ENCODE measurements at regions not wholly inside any gene's neighbourhood (a gene's known extent, or its start where the extent isn't known, plus 50 kb on each side); places are given as distances from the start of the nearest gene placed in this dataset.

DNA sequence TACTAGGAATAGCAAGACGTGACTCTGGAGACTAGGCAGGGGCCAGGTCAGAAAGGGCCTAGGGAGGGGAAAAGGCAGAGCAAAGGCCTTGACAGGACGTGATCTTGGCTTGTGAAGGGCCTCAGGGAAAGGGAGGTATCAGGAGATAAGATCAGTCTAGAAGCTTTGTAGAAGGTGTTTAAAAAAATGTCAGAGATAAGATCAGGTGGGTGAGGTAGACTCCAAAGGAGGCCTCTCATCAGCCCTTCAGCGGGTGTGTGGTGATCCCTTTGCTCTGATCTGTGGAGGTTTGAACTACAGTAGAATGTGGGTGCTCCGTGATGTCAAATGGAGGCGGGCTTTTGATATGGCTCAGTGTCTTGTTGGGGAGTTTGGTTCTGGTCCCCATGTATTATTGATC lies 78.8 kb upstream of the PRPS1 start:
- intact Hi-C loops (cut with DNase I): no loop called here
- H3K4me1 ChIP-seq (ENCODE audit: control insufficient read depth in 1 of 2, insufficient read depth in 2 of 2, low read length in 2 of 2): no peaks in the 10 kb centered on the region
- H3K9me3 ChIP-seq (ENCODE audit: control insufficient read depth, low read length): no peaks in the 10 kb centered on the region
- H3K27me3 ChIP-seq (ENCODE audit: control insufficient read depth in 1 of 2, insufficient read depth in 2 of 2, low read length in 1 of 2): no peaks in the 10 kb centered on the region
- H3K4me3 ChIP-seq (ENCODE audit: low read length in 2 of 2): no peak overlapping the region
- H3K36me3 ChIP-seq (ENCODE audit: control insufficient read depth in 1 of 2, insufficient read depth in 2 of 2, low read length in 1 of 2): no peaks in the 10 kb centered on the region
- 78 to 96% methylated on average over 5 of the region's 5 CpGs for WGBS, 2 donors
- no peak overlapping the region for H3K27ac ChIP-seq (ENCODE audit: low read depth in 1 of 2, low read length in 2 of 2)
- ATAC-seq (ENCODE audit: low FRiP score) (no peak), DNase-seq (no peak)

DNA sequence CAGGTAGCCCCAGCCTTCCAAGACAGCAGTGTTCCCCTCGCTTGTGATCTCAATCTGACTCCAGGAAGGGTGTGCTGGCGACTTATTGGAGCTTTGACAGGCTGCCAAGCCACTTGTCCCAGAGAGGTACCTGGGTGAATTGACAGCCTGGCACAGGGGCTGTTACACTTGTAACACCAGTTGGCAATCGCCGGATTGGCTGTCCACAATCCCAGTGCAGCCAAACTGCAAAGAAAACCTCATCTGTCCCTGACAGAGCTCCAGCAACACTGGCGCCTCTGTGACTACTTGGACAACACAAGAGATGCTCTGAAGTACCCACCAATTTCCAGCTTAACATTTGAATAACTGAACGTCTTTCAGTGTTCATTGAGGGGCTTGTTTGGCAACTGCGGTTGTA lies 76.8 kb upstream of the PRPS1 start:
- no peak overlapping the region for H3K4me3 ChIP-seq (ENCODE audit: low read length in 2 of 2)
- H3K9me3 ChIP-seq (ENCODE audit: control insufficient read depth, low read length): no peaks in the 10 kb centered on the region
- H3K4me1 ChIP-seq (ENCODE audit: control insufficient read depth in 1 of 2, insufficient read depth in 2 of 2, low read length in 2 of 2): no peaks in the 10 kb centered on the region
- intact Hi-C loops (cut with DNase I): no loop called here
- DNase-seq (no peak), ATAC-seq (ENCODE audit: low FRiP score) (no peak)
- no peak overlapping the region for H3K27ac ChIP-seq (ENCODE audit: low read depth in 1 of 2, low read length in 2 of 2)
- H3K27me3 ChIP-seq (ENCODE audit: control insufficient read depth in 1 of 2, insufficient read depth in 2 of 2, low read length in 1 of 2): no peaks in the 10 kb centered on the region
- no peaks in the 10 kb centered on the region for H3K36me3 ChIP-seq (ENCODE audit: control insufficient read depth in 1 of 2, insufficient read depth in 2 of 2, low read length in 1 of 2)
- 66 to 87% methylated on average over 7 of the region's 7 CpGs for WGBS, 2 donors

DNA sequence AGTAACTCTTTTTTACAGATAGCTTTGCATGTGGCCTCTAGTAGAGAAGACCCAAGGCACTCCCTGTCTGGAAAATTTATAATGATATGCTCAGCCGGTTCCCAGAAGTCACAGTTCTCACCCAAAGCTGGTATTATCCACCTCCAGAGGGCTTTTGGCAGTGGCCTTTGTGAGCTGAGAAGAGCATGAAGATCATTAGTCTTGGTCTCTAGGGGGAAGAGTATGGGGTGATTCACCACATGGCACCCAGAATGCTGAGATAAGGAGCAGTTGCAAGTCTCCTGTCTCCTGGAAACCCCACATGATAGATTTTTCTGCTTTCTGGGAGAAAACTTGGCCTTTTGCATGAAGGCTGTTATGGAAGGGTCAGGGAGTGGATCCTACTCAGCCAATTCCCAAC lies 75.4 kb upstream of the PRPS1 start:
- Histone ChIP-seq H3K9me3 (ENCODE audit: control insufficient read depth, low read length) (no peaks in the 10 kb centered on the region), H3K4me1 (ENCODE audit: control insufficient read depth in 1 of 2, insufficient read depth in 2 of 2, low read length in 2 of 2) (no peaks in the 10 kb centered on the region), H3K27ac (ENCODE audit: low read depth in 1 of 2, low read length in 2 of 2) (no peak overlapping the region), H3K27me3 (ENCODE audit: control insufficient read depth in 1 of 2, insufficient read depth in 2 of 2, low read length in 1 of 2) (no peaks in the 10 kb centered on the region), H3K4me3 (ENCODE audit: low read length in 2 of 2) (no peak overlapping the region), H3K36me3 (ENCODE audit: control insufficient read depth in 1 of 2, insufficient read depth in 2 of 2, low read length in 1 of 2) (no peaks in the 10 kb centered on the region)
- 77 to 81% methylated on average over 1 of the region's 1 CpG for WGBS, 2 donors
- DNase-seq (no peak), ATAC-seq (ENCODE audit: low FRiP score) (no peak)
- intact Hi-C loops (cut with DNase I): no loop called here

DNA sequence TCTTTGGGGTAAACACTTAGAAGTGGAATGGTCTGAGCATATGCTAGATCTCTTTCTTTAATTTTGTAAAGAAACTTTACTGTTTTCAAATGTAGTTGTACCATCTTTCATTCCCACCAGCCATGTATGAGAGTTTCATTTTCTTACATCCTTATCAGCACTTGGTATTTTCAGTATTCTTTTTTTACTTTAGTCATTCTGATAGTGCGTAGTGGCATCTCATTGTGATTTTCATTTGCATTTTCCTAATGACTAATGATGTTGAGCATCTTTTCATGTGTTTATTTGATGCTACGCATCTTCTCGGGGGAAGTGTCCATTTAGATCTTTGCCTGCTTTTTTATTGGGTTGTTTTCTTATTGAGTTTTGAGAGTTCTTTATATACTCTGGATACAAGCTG lies 71.3 kb upstream of the PRPS1 start:
- no peak overlapping the region for H3K27ac ChIP-seq (ENCODE audit: low read depth in 1 of 2, low read length in 2 of 2)
- intact Hi-C loops (cut with DNase I): no loop called here
- no peak for ATAC-seq (ENCODE audit: low FRiP score)
- H3K4me3 ChIP-seq (ENCODE audit: low read length in 2 of 2): no peak overlapping the region
- no peak for DNase-seq
- H3K36me3 ChIP-seq (ENCODE audit: control insufficient read depth in 1 of 2, insufficient read depth in 2 of 2, low read length in 1 of 2): no peaks in the 10 kb centered on the region
- H3K27me3 ChIP-seq (ENCODE audit: control insufficient read depth in 1 of 2, insufficient read depth in 2 of 2, low read length in 1 of 2): no peaks in the 10 kb centered on the region
- no peaks in the 10 kb centered on the region for H3K9me3 ChIP-seq (ENCODE audit: control insufficient read depth, low read length)
- H3K4me1 ChIP-seq (ENCODE audit: control insufficient read depth in 1 of 2, insufficient read depth in 2 of 2, low read length in 2 of 2): no peaks in the 10 kb centered on the region
- WGBS, 2 donors: 83 to 90% methylated on average over 3 of the region's 3 CpGs

DNA sequence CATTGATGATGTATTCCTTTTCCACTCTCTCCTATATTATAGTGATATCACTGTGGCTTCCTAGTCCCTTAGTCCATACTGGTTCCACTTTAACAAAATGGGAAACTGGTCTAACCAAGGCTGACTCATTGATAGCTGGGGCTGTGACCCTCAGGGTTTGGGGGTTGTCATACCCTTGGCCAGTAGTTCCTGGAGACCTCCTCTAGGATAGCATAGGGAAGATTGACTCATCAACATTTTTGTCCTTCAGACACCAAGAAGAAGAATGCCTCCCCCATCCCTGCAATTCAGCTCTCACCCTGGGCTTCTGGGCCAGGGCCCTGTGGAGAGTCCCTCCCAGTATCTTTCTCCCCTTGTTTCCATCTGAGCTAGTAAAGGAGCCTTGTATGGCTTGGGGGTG lies 68.8 kb upstream of the PRPS1 start:
- DNase-seq: no peak

DNA sequence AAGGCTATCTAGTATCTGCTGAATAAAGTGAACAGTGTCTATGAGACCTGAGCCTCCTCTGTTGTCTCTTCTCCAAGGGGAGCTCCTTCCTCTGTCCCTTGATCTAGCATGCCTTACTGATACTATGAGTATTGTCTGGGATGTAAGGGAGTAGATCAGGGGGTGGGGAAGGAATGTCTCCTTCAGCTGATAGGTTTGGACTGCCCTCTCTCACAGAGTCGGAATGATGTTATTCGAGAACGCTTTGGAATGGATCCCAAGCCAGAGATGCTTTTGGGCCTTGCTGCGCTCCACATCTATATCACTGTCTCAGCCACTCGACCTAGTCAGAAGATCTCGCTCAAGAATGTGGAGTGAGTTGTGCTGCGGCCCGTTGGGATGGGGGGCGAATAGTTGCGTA lies 68.3 kb upstream of the PRPS1 start:
- no peaks in the 10 kb centered on the region for H3K4me1 ChIP-seq (ENCODE audit: control insufficient read depth in 1 of 2, insufficient read depth in 2 of 2, low read length in 2 of 2)
- no peaks in the 10 kb centered on the region for H3K9me3 ChIP-seq (ENCODE audit: control insufficient read depth, low read length)
- no peak overlapping the region for H3K27ac ChIP-seq (ENCODE audit: low read depth in 1 of 2, low read length in 2 of 2)
- H3K27me3 ChIP-seq (ENCODE audit: control insufficient read depth in 1 of 2, insufficient read depth in 2 of 2, low read length in 1 of 2): no peaks in the 10 kb centered on the region
- DNase-seq (no peak), ATAC-seq (ENCODE audit: low FRiP score) (no peak)
- WGBS, 2 donors: 89 to 93% methylated on average over 10 of the region's 10 CpGs
- intact Hi-C loops (cut with DNase I): no loop called here
- no peak overlapping the region for H3K4me3 ChIP-seq (ENCODE audit: low read length in 2 of 2)
- H3K36me3 ChIP-seq (ENCODE audit: control insufficient read depth in 1 of 2, insufficient read depth in 2 of 2, low read length in 1 of 2): no peaks in the 10 kb centered on the region

More for the DNA sequence above, 68.8 kb upstream of the PRPS1 start:
- H3K27ac ChIP-seq (ENCODE audit: low read depth in 1 of 2, low read length in 2 of 2): no peak overlapping the region
- H3K9me3 ChIP-seq (ENCODE audit: control insufficient read depth, low read length): no peaks in the 10 kb centered on the region
- no peaks in the 10 kb centered on the region for H3K4me1 ChIP-seq (ENCODE audit: control insufficient read depth in 1 of 2, insufficient read depth in 2 of 2, low read length in 2 of 2)
- H3K36me3 ChIP-seq (ENCODE audit: control insufficient read depth in 1 of 2, insufficient read depth in 2 of 2, low read length in 1 of 2): no peaks in the 10 kb centered on the region
- no peaks in the 10 kb centered on the region for H3K27me3 ChIP-seq (ENCODE audit: control insufficient read depth in 1 of 2, insufficient read depth in 2 of 2, low read length in 1 of 2)
- intact Hi-C loops (cut with DNase I): no loop called here
- no peak overlapping the region for H3K4me3 ChIP-seq (ENCODE audit: low read length in 2 of 2)
- no peak for ATAC-seq (ENCODE audit: low FRiP score)

DNA sequence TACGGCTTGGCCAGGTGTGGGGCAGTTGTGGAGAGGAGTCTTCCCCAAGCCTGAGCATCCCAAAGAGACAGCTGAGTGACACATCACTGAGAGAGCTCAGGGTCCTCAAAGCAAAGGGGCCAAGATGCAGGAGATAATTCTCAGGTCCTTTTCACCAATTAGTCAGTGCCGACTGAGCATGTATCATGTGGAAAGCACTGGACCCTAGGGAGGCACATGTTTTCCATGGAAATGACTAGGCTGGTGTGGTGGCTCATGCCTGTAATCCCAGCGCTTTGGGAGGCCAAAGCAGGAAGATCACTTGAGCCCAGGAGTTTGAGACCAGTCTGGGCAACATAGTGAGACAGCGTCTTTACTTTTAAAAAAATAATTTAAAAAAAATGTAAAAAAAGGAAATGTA lies 67.3 kb upstream of the PRPS1 start:
- Histone ChIP-seq H3K36me3 (ENCODE audit: control insufficient read depth in 1 of 2, insufficient read depth in 2 of 2, low read length in 1 of 2) (no peaks in the 10 kb centered on the region), H3K27me3 (ENCODE audit: control insufficient read depth in 1 of 2, insufficient read depth in 2 of 2, low read length in 1 of 2) (no peaks in the 10 kb centered on the region), H3K4me3 (ENCODE audit: low read length in 2 of 2) (no peak overlapping the region), H3K27ac (ENCODE audit: low read depth in 1 of 2, low read length in 2 of 2) (no peak overlapping the region), H3K4me1 (ENCODE audit: control insufficient read depth in 1 of 2, insufficient read depth in 2 of 2, low read length in 2 of 2) (no peaks in the 10 kb centered on the region), H3K9me3 (ENCODE audit: control insufficient read depth, low read length) (no peaks in the 10 kb centered on the region)
- ATAC-seq (ENCODE audit: low FRiP score): no peak
- WGBS, 2 donors: 83 to 93% methylated on average over 4 of the region's 4 CpGs
- intact Hi-C loops (cut with DNase I): no loop called here
- DNase-seq: no peak

DNA sequence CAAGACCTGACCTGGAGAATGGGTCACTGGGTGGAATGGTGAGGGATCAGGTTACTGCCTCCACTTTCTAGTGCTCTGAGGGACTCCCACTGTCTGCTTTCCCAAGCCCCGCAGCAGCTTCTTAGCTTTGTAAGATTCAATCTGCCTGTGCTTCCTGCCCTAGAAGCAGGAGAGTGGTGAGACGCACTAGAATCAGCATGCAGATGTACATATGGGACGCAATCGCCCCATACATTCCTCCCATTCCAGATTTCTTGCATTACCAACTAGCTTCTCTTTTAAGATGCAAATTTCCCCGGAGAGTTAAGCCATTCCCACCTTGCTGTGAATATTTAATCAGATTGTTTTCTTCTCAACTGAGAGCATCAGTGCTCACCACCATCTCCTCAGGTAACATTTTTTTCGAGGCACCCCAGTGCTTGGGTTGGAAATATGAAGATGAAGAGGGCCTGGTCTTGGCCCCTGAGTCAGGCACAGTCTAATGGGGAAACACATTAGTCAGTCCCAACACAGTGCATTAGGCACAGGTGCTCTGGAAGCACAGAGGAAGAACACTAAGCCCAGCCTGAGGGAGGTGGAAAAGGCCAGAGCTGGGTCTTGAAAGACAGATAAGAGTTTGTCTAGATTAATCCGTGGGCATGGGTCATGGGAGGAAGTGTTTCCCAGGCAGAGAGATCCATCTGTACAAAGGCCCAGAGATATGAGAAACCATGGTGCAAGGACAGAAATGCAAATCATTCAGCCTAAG lies 66.7 kb upstream of the PRPS1 start:
- no peak for DNase-seq
- WGBS, 2 donors: 31 to 65% methylated on average over 7 of the region's 7 CpGs
- intact Hi-C loops (cut with DNase I): no loop called here
- no peak overlapping the region for H3K4me3 ChIP-seq (ENCODE audit: low read length in 2 of 2)
- no peaks in the 10 kb centered on the region for H3K4me1 ChIP-seq (ENCODE audit: control insufficient read depth in 1 of 2, insufficient read depth in 2 of 2, low read length in 2 of 2)
- no peaks in the 10 kb centered on the region for H3K36me3 ChIP-seq (ENCODE audit: control insufficient read depth in 1 of 2, insufficient read depth in 2 of 2, low read length in 1 of 2)
- H3K27ac ChIP-seq (ENCODE audit: low read depth in 1 of 2, low read length in 2 of 2): no peak overlapping the region
- no peak for ATAC-seq (ENCODE audit: low FRiP score)
- H3K27me3 ChIP-seq (ENCODE audit: control insufficient read depth in 1 of 2, insufficient read depth in 2 of 2, low read length in 1 of 2): no peaks in the 10 kb centered on the region
- H3K9me3 ChIP-seq (ENCODE audit: control insufficient read depth, low read length): no peaks in the 10 kb centered on the region

DNA sequence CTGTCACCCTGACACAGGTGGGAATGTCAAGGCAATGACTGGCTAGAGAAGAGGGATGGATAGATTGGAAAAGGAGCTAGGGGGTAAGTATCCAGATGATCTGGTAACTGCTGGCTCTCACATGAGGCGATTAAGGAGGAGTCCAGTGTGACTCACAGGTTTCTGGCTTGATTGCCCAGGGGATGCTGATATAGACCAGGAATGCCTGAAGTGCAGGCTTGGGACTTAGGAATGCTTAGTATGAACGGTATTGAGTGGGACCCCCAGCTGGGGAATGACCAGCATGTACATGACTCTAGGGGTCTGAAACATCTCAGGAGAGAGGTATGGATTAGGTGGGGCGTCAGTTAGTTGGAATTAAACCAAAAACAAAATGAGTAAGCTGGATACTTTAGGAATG lies 65.8 kb upstream of the PRPS1 start:
- Histone ChIP-seq H3K36me3 (ENCODE audit: control insufficient read depth in 1 of 2, insufficient read depth in 2 of 2, low read length in 1 of 2) (no peaks in the 10 kb centered on the region), H3K4me3 (ENCODE audit: low read length in 2 of 2) (no peak overlapping the region), H3K9me3 (ENCODE audit: control insufficient read depth, low read length) (no peaks in the 10 kb centered on the region), H3K27me3 (ENCODE audit: control insufficient read depth in 1 of 2, insufficient read depth in 2 of 2, low read length in 1 of 2) (no peaks in the 10 kb centered on the region), H3K27ac (ENCODE audit: low read depth in 1 of 2, low read length in 2 of 2) (no peak overlapping the region), H3K4me1 (ENCODE audit: control insufficient read depth in 1 of 2, insufficient read depth in 2 of 2, low read length in 2 of 2) (no peaks in the 10 kb centered on the region)
- intact Hi-C loops (cut with DNase I): no loop called here
- WGBS, 2 donors: 50 to 58% methylated on average over 3 of the region's 3 CpGs
- ATAC-seq (ENCODE audit: low FRiP score) (no peak), DNase-seq (no peak)
